ENCODE measurements at regions not wholly inside any gene's neighbourhood (a gene's known extent, or its start where the extent isn't known, plus 50 kb on each side); places are given as distances from the start of the nearest gene placed in this dataset.

DNA sequence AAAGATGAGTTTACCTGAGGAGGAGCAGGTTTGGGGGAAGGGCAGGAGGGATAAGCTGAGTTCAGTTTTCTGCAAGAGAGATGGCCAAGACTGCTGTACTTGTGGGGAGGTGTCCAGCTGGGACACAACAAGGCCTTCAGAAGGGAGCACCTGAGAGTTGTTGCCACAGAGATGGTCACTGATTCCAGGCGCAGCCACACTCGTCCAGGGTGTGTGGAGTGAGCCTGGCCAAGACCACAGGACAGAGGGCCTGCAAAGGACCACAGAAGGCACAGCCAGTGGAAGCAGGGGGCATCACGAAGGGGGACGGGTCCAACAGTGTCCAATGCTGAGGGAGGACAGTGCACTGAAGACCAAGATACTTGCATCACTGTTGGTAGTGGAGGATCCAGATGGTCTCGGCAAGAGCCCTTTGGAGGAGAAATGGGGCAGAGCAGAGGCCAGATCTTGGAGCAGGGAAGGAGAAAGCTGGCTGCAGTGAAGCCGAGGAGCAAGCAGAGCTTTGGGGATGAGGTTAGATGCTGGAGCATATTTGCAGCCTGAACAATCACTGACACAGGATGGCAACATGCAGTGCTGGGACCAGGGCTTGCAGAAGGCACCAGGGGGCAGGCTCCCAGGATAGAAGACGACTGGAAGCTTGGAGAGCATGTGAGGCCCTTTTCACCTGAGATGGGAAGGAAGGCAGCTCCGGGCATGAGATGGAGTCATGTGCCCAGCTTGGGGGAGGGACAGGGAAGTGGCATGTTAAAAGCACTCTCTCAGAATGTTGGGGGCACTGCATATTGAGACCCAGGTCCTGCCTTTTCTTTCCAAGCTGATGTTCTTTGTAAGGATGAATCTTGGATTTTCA, 214.0 kb downstream of the CYP26B1 start:
- no peaks in the 10 kb centered on the region for H3K36me3 Mint-ChIP-seq
- no peak for DNase-seq (ENCODE audit: low spot score in 2 of 2, unreplicated experiment in 2 of 2)
- no peak for TF ChIP-seq CTCF (IDR thresholded peaks at IDR 0.05; ENCODE audit: unreplicated experiment)

DNA sequence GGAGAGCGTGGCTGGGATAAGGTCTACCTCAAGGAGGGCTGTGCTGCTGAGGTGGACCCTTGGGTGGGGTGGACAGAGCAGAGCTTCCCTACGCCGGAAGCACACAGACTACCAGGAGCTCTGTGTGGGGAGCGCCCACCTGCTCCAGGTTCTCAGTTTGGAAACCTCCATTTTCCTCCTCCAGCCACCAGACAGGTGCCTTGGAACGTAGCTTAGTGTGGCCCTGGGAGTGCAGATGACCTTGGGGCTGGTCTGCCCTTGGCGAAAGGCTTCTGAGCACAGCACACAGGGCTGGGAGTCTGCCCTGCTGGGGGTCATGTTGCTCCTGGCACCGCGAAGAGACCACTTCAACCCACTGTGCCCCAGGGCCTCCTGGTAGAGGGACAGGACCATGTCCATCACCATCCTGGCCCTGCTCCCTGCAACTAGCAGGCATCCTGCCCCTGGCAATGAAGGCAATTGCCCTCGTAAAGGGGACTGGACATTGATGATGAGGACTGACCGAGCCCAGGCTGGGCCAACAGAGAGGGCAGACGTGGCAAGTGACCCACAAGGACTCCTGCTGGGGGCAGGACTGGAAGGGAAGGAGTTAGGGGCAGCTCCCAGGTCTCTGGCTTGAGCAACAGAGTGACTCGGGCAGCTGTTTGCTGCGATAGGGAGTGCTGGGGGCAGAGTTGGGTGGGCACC, 214.7 kb downstream of the CYP26B1 start:
- H3K4me3 Mint-ChIP-seq = no peak overlapping the region
- no peaks in the 10 kb centered on the region for H3K36me3 Mint-ChIP-seq
- H3K27me3 Mint-ChIP-seq (ENCODE audit: low read depth) = no peaks in the 10 kb centered on the region

More for the DNA sequence above, 214.0 kb downstream of the CYP26B1 start:
- no peaks in the 10 kb centered on the region for H3K9me3 Mint-ChIP-seq
- H3K4me3 Mint-ChIP-seq = no peak overlapping the region
- H3K27ac Mint-ChIP-seq = no peak overlapping the region
- peaks cover 40% of the 10 kb centered on the region for H3K4me1 Mint-ChIP-seq
- H3K27me3 Mint-ChIP-seq (ENCODE audit: low read depth) = no peaks in the 10 kb centered on the region

GRCh38 chr2:71932037-71932779, 215.5 kb downstream of the CYP26B1 start:
- no peaks in the 10 kb centered on the region for H3K9me3 Mint-ChIP-seq
- H3K4me1 Mint-ChIP-seq = peaks cover 34% of the 10 kb centered on the region
- DNase-seq (ENCODE audit: low spot score in 2 of 2, unreplicated experiment in 2 of 2) = peak in 1 of 2 experiments; percentile 36
- H3K27ac Mint-ChIP-seq = no peak overlapping the region
- no peak overlapping the region for H3K4me3 Mint-ChIP-seq
- TF ChIP-seq CTCF (IDR thresholded peaks at IDR 0.05; ENCODE audit: unreplicated experiment) = no peak
- H3K27me3 Mint-ChIP-seq (ENCODE audit: low read depth) = no peaks in the 10 kb centered on the region
- no peaks in the 10 kb centered on the region for H3K36me3 Mint-ChIP-seq

More for the DNA sequence above, 214.7 kb downstream of the CYP26B1 start:
- peak in 1 of 2 experiments; percentile 34 for DNase-seq (ENCODE audit: low spot score in 2 of 2, unreplicated experiment in 2 of 2)
- no peaks in the 10 kb centered on the region for H3K9me3 Mint-ChIP-seq
- no peak overlapping the region for H3K27ac Mint-ChIP-seq
- H3K4me1 Mint-ChIP-seq = peaks cover 40% of the 10 kb centered on the region
- no peak for TF ChIP-seq CTCF (IDR thresholded peaks at IDR 0.05; ENCODE audit: unreplicated experiment)

GRCh38 chr2:71930049-71930681, 217.5 kb downstream of the CYP26B1 start:
- Mint-ChIP-seq H3K27ac (no peak overlapping the region), H3K27me3 (ENCODE audit: low read depth) (no peaks in the 10 kb centered on the region), H3K4me3 (no peak overlapping the region), H3K36me3 (no peaks in the 10 kb centered on the region), H3K4me1 (peaks cover 42% of the 10 kb centered on the region), H3K9me3 (no peaks in the 10 kb centered on the region)
- peak in 1 of 2 experiments; percentile 37 for DNase-seq (ENCODE audit: low spot score in 2 of 2, unreplicated experiment in 2 of 2)
- TF ChIP-seq CTCF (IDR thresholded peaks at IDR 0.05; ENCODE audit: unreplicated experiment) = no peak

DNA sequence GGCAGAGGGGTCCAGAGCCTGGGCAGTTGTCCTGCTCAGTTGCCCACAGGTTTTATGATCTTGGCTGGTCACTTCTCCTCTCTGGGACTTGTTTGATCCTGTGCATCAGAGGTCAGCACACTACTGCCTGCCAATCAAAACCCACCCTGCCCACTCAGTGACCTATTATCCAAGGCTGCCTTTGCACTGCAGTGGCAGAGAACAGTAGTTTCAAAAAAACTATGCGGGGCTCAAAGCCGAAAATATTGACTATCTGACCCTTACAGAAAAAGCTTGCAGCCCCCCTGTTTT, 218.2 kb downstream of the CYP26B1 start:
- no peak for TF ChIP-seq CTCF (IDR thresholded peaks at IDR 0.05; ENCODE audit: unreplicated experiment)
- H3K4me3 Mint-ChIP-seq = no peak overlapping the region

More for the DNA sequence above, 218.2 kb downstream of the CYP26B1 start:
- Mint-ChIP-seq H3K9me3 (no peaks in the 10 kb centered on the region), H3K27me3 (ENCODE audit: low read depth) (no peaks in the 10 kb centered on the region), H3K27ac (no peak overlapping the region), H3K36me3 (no peaks in the 10 kb centered on the region), H3K4me1 (peaks cover 46% of the 10 kb centered on the region)
- no peak for DNase-seq (ENCODE audit: low spot score in 2 of 2, unreplicated experiment in 2 of 2)

All from mesothelial cell of epicardium (in vitro differentiated cells).